Fibroblast of skin of left quadriceps (primary cell): ENCODE measurements at regions not wholly inside any gene's neighbourhood (a gene's known extent, or its start where the extent isn't known, plus 50 kb on each side); places are given as distances from the start of the nearest gene placed in this dataset.

Experiments
- DNase-seq, 2 experiments: peaks; one replicate each; pipeline ENCODE4 v3.0.0-alpha.2; 2013; ENCODE audit warnings: low read depth in 2 of 2

- DNase-seq: no peak
Measured at GRCh38 chr1:219773110-219773509, 155.2 kb downstream of the SLC30A10 start.

GRCh38 chr1:219772265-219773036 is 155.9 kb downstream of the SLC30A10 start:
- no peak for DNase-seq

GRCh38 chr1:219771080-219771479 is 157.3 kb downstream of the SLC30A10 start:
- peak; percentile 95 for DNase-seq

GRCh38 chr1:219763321-219763720 is 150.4 kb upstream of the ZC3H11B start:
- DNase-seq: no peak

- DNase-seq: no peak
Measured at GRCh38 chr1:219761208-219761860, 148.4 kb upstream of the ZC3H11B start.

GRCh38 chr1:219759095-219759494 is 146.2 kb upstream of the ZC3H11B start:
- no peak for DNase-seq

GRCh38 chr1:219757890-219758289 is 145.0 kb upstream of the ZC3H11B start:
- DNase-seq: peak; percentile 26 to 39

- no peak for DNase-seq
Measured at GRCh38 chr1:219755234-219755633, 142.3 kb upstream of the ZC3H11B start.

- no peak for DNase-seq
Measured at GRCh38 chr1:219754767-219755166, 141.9 kb upstream of the ZC3H11B start.

GRCh38 chr1:219753914-219754313 is 141.0 kb upstream of the ZC3H11B start:
- no peak for DNase-seq

GRCh38 chr1:219752645-219753044 is 139.7 kb upstream of the ZC3H11B start:
- DNase-seq: no peak

- DNase-seq: no peak
Measured at GRCh38 chr1:219751870-219752507, 139.1 kb upstream of the ZC3H11B start.

- DNase-seq: no peak
Measured at GRCh38 chr1:219749370-219749769, 136.5 kb upstream of the ZC3H11B start.

GRCh38 chr1:219746141-219746540 is 133.2 kb upstream of the ZC3H11B start:
- DNase-seq: no peak

- DNase-seq: peak; percentile 16 to 18
Measured at GRCh38 chr1:219744652-219745469, 132.0 kb upstream of the ZC3H11B start.

- DNase-seq: no peak
Measured at GRCh38 chr1:219741011-219741970, 128.4 kb upstream of the ZC3H11B start.

GRCh38 chr1:219733511-219734174 is 120.7 kb upstream of the ZC3H11B start:
- no peak for DNase-seq

- DNase-seq: no peak
Measured at GRCh38 chr1:219732814-219733491, 120.0 kb upstream of the ZC3H11B start.

GRCh38 chr1:219731771-219732170 is 118.9 kb upstream of the ZC3H11B start:
- DNase-seq: no peak
